NCI-H1930 (cell line): ENCODE measurements at regions not wholly inside any gene's neighbourhood (a gene's known extent, or its start where the extent isn't known, plus 50 kb on each side); places are given as distances from the start of the nearest gene placed in this dataset.

ENCODE experiments used
- DNase-seq, 2 experiments: peaks; one replicate each; lab custom pipeline; 2025; lab: John Stamatoyannopoulos, UW

- no peak for DNase-seq
These were observed 105.1 kb downstream of the TRAPPC11 start for GRCh38 chr4:183763990-183764754.

GRCh38 chr4:183765251-183765911 is 106.3 kb downstream of the TRAPPC11 start:
- no peak for DNase-seq

GRCh38 chr4:183766140-183766539 is 107.0 kb downstream of the TRAPPC11 start:
- DNase-seq = no peak

GRCh38 chr4:183770906-183771305 is 111.8 kb downstream of the TRAPPC11 start:
- DNase-seq = no peak

- DNase-seq = no peak
These were observed 113.3 kb downstream of the TRAPPC11 start for GRCh38 chr4:183772361-183772760.

GRCh38 chr4:183773790-183774189 is 114.7 kb downstream of the TRAPPC11 start:
- DNase-seq = no peak

GRCh38 chr4:183783306-183783705 is 121.8 kb upstream of the STOX2 start:
- DNase-seq = no peak

- DNase-seq = no peak
These were observed 121.0 kb upstream of the STOX2 start for GRCh38 chr4:183783991-183784553.

GRCh38 chr4:183788308-183788905 is 116.7 kb upstream of the STOX2 start:
- no peak for DNase-seq

- no peak for DNase-seq
These were observed 115.5 kb upstream of the STOX2 start for GRCh38 chr4:183789657-183790056.

GRCh38 chr4:183790661-183791060 is 114.4 kb upstream of the STOX2 start:
- no peak for DNase-seq

- DNase-seq = no peak
These were observed 108.1 kb upstream of the STOX2 start for GRCh38 chr4:183797011-183797444.

GRCh38 chr4:183797445-183798300 is 107.4 kb upstream of the STOX2 start:
- no peak for DNase-seq

GRCh38 chr4:183798301-183799253 is 106.5 kb upstream of the STOX2 start:
- no peak for DNase-seq

- no peak for DNase-seq
These were observed 103.5 kb upstream of the STOX2 start for GRCh38 chr4:183801457-183802165.

- DNase-seq = no peak
These were observed 98.8 kb upstream of the STOX2 start for GRCh38 chr4:183806341-183806740.

- no peak for DNase-seq
These were observed 97.5 kb upstream of the STOX2 start for GRCh38 chr4:183807420-183808096.

- DNase-seq = no peak
These were observed 97.0 kb upstream of the STOX2 start for GRCh38 chr4:183808097-183808456.

- DNase-seq = no peak
These were observed 92.5 kb upstream of the STOX2 start for GRCh38 chr4:183812567-183812966.

- DNase-seq = no peak
These were observed 90.6 kb upstream of the STOX2 start for GRCh38 chr4:183814461-183814860.
